ENCODE measurements at regions not wholly inside any gene's neighbourhood (a gene's known extent, or its start where the extent isn't known, plus 50 kb on each side); places are given as distances from the start of the nearest gene placed in this dataset.

GRCh38 chr1:81498471-81499462 lies 302.0 kb upstream of the ADGRL2 start:
- Mint-ChIP-seq H3K27me3 (ENCODE audit: insufficient read depth) (no peaks in the 10 kb centered on the region), H3K36me3 (ENCODE audit: low read depth) (no peaks in the 10 kb centered on the region), H3K9me3 (no peaks in the 10 kb centered on the region), H3K4me3 (no peak overlapping the region), H3K4me1 (ENCODE audit: low read depth) (no peaks in the 10 kb centered on the region), H3K27ac (no peak overlapping the region)
- no peak for DNase-seq (ENCODE audit: low spot score)
- intact Hi-C loops (cut with micrococcal nuclease) = no loop called here

GRCh38 chr1:81496349-81496748 lies 304.4 kb upstream of the ADGRL2 start:
- Mint-ChIP-seq H3K27me3 (ENCODE audit: insufficient read depth) (no peaks in the 10 kb centered on the region), H3K36me3 (ENCODE audit: low read depth) (no peaks in the 10 kb centered on the region), H3K27ac (no peak overlapping the region), H3K4me1 (ENCODE audit: low read depth) (no peaks in the 10 kb centered on the region), H3K4me3 (no peak overlapping the region), H3K9me3 (no peaks in the 10 kb centered on the region)
- intact Hi-C loops (cut with micrococcal nuclease) = no loop called here
- no peak for DNase-seq (ENCODE audit: low spot score)

- Mint-ChIP-seq H3K4me3 (no peak overlapping the region), H3K4me1 (ENCODE audit: low read depth) (no peaks in the 10 kb centered on the region), H3K27me3 (ENCODE audit: insufficient read depth) (no peaks in the 10 kb centered on the region), H3K36me3 (ENCODE audit: low read depth) (no peaks in the 10 kb centered on the region), H3K27ac (no peak overlapping the region), H3K9me3 (no peaks in the 10 kb centered on the region)
- intact Hi-C loops (cut with micrococcal nuclease) = no loop called here
- no peak for DNase-seq (ENCODE audit: low spot score)
These were observed 307.4 kb upstream of the ADGRL2 start for GRCh38 chr1:81493102-81493869.

- Mint-ChIP-seq H3K27me3 (ENCODE audit: insufficient read depth) (no peaks in the 10 kb centered on the region), H3K36me3 (ENCODE audit: low read depth) (no peaks in the 10 kb centered on the region), H3K27ac (no peak overlapping the region), H3K9me3 (no peaks in the 10 kb centered on the region), H3K4me1 (ENCODE audit: low read depth) (no peaks in the 10 kb centered on the region), H3K4me3 (no peak overlapping the region)
- intact Hi-C loops (cut with micrococcal nuclease) = no loop called here
- no peak for DNase-seq (ENCODE audit: low spot score)
These were observed 308.1 kb upstream of the ADGRL2 start for GRCh38 chr1:81492628-81493027.

GRCh38 chr1:81490614-81491013 lies 310.1 kb upstream of the ADGRL2 start:
- DNase-seq (ENCODE audit: low spot score) = no peak
- intact Hi-C loops (cut with micrococcal nuclease) = no loop called here
- Mint-ChIP-seq H3K4me1 (ENCODE audit: low read depth) (no peaks in the 10 kb centered on the region), H3K27me3 (ENCODE audit: insufficient read depth) (no peaks in the 10 kb centered on the region), H3K36me3 (ENCODE audit: low read depth) (no peaks in the 10 kb centered on the region), H3K27ac (no peak overlapping the region), H3K4me3 (no peak overlapping the region), H3K9me3 (no peaks in the 10 kb centered on the region)

GRCh38 chr1:81489372-81489934 lies 311.3 kb upstream of the ADGRL2 start:
- Mint-ChIP-seq H3K36me3 (ENCODE audit: low read depth) (no peaks in the 10 kb centered on the region), H3K9me3 (no peaks in the 10 kb centered on the region), H3K4me1 (ENCODE audit: low read depth) (no peaks in the 10 kb centered on the region), H3K27ac (no peak overlapping the region), H3K27me3 (ENCODE audit: insufficient read depth) (no peaks in the 10 kb centered on the region), H3K4me3 (no peak overlapping the region)
- intact Hi-C loops (cut with micrococcal nuclease) = no loop called here
- no peak for DNase-seq (ENCODE audit: low spot score)

- Mint-ChIP-seq H3K36me3 (ENCODE audit: low read depth) (no peaks in the 10 kb centered on the region), H3K9me3 (no peaks in the 10 kb centered on the region), H3K4me1 (ENCODE audit: low read depth) (no peaks in the 10 kb centered on the region), H3K4me3 (no peak overlapping the region), H3K27ac (no peak overlapping the region), H3K27me3 (ENCODE audit: insufficient read depth) (no peaks in the 10 kb centered on the region)
- no peak for DNase-seq (ENCODE audit: low spot score)
- intact Hi-C loops (cut with micrococcal nuclease) = no loop called here
These were observed 316.4 kb upstream of the ADGRL2 start for GRCh38 chr1:81484284-81484683.

- intact Hi-C loops (cut with micrococcal nuclease) = no loop called here
- no peaks in the 10 kb centered on the region for H3K4me1 Mint-ChIP-seq (ENCODE audit: low read depth)
- H3K36me3 Mint-ChIP-seq (ENCODE audit: low read depth) = no peaks in the 10 kb centered on the region
- H3K9me3 Mint-ChIP-seq = no peaks in the 10 kb centered on the region
- H3K27ac Mint-ChIP-seq = no peak overlapping the region
- no peak overlapping the region for H3K4me3 Mint-ChIP-seq
- no peaks in the 10 kb centered on the region for H3K27me3 Mint-ChIP-seq (ENCODE audit: insufficient read depth)
- DNase-seq (ENCODE audit: low spot score) = no peak
These were observed 322.5 kb upstream of the ADGRL2 start for GRCh38 chr1:81478219-81478618.

- H3K36me3 Mint-ChIP-seq (ENCODE audit: low read depth) = no peaks in the 10 kb centered on the region
- no peak for DNase-seq (ENCODE audit: low spot score)
- intact Hi-C loops (cut with micrococcal nuclease) = no loop called here
- no peaks in the 10 kb centered on the region for H3K27me3 Mint-ChIP-seq (ENCODE audit: insufficient read depth)
- no peaks in the 10 kb centered on the region for H3K4me1 Mint-ChIP-seq (ENCODE audit: low read depth)
- no peaks in the 10 kb centered on the region for H3K9me3 Mint-ChIP-seq
- no peak overlapping the region for H3K27ac Mint-ChIP-seq
- H3K4me3 Mint-ChIP-seq = no peak overlapping the region
These were observed 323.0 kb upstream of the ADGRL2 start for GRCh38 chr1:81477710-81478109.

- Mint-ChIP-seq H3K27ac (no peak overlapping the region), H3K4me1 (ENCODE audit: low read depth) (no peaks in the 10 kb centered on the region), H3K4me3 (no peak overlapping the region), H3K27me3 (ENCODE audit: insufficient read depth) (no peaks in the 10 kb centered on the region), H3K36me3 (ENCODE audit: low read depth) (no peaks in the 10 kb centered on the region), H3K9me3 (no peaks in the 10 kb centered on the region)
- no peak for DNase-seq (ENCODE audit: low spot score)
- intact Hi-C loops (cut with micrococcal nuclease) = no loop called here
These were observed 328.3 kb upstream of the ADGRL2 start for GRCh38 chr1:81472387-81472786.

GRCh38 chr1:81471255-81471654 lies 329.5 kb upstream of the ADGRL2 start:
- H3K27me3 Mint-ChIP-seq (ENCODE audit: insufficient read depth) = no peaks in the 10 kb centered on the region
- H3K4me1 Mint-ChIP-seq (ENCODE audit: low read depth) = no peaks in the 10 kb centered on the region
- no peak overlapping the region for H3K27ac Mint-ChIP-seq
- DNase-seq (ENCODE audit: low spot score) = no peak
- H3K36me3 Mint-ChIP-seq (ENCODE audit: low read depth) = no peaks in the 10 kb centered on the region
- no peak overlapping the region for H3K4me3 Mint-ChIP-seq
- intact Hi-C loops (cut with micrococcal nuclease) = no loop called here
- H3K9me3 Mint-ChIP-seq = no peaks in the 10 kb centered on the region

- no peak for DNase-seq (ENCODE audit: low spot score)
- H3K27ac Mint-ChIP-seq = no peak overlapping the region
- H3K9me3 Mint-ChIP-seq = no peaks in the 10 kb centered on the region
- no peaks in the 10 kb centered on the region for H3K36me3 Mint-ChIP-seq (ENCODE audit: low read depth)
- intact Hi-C loops (cut with micrococcal nuclease) = no loop called here
- H3K4me3 Mint-ChIP-seq = no peak overlapping the region
- no peaks in the 10 kb centered on the region for H3K27me3 Mint-ChIP-seq (ENCODE audit: insufficient read depth)
- no peaks in the 10 kb centered on the region for H3K4me1 Mint-ChIP-seq (ENCODE audit: low read depth)
These were observed 330.5 kb upstream of the ADGRL2 start for GRCh38 chr1:81470275-81470674.

- peaks cover 2% of the 10 kb centered on the region for H3K27me3 Mint-ChIP-seq (ENCODE audit: insufficient read depth)
- intact Hi-C loops (cut with micrococcal nuclease) = no loop called here
- H3K9me3 Mint-ChIP-seq = no peaks in the 10 kb centered on the region
- no peak for DNase-seq (ENCODE audit: low spot score)
- no peaks in the 10 kb centered on the region for H3K4me1 Mint-ChIP-seq (ENCODE audit: low read depth)
- H3K27ac Mint-ChIP-seq = no peak overlapping the region
- no peak overlapping the region for H3K4me3 Mint-ChIP-seq
- H3K36me3 Mint-ChIP-seq (ENCODE audit: low read depth) = no peaks in the 10 kb centered on the region
These were observed 333.4 kb upstream of the ADGRL2 start for GRCh38 chr1:81467383-81467782.

Data from activated T-helper 1 cell treated with anti-CD3 and anti-CD28 coated beads, Interleukin-12 subunit alpha, Interleukin-12 subunit beta, Interleukin-2, Interleukin-4 antibody, amounts not matched to agents 30 ng/mL and 10 ng/mL and 1 ng/mL, durations not matched to agents 14 hours and 24 hours and 36 hours (primary cell).